Parathyroid adenoma (tissue), 2 donors: ENCODE measurements at regions not wholly inside any gene's neighbourhood (a gene's known extent, or its start where the extent isn't known, plus 50 kb on each side); places are given as distances from the start of the nearest gene placed in this dataset.

Experiments
- H2AFZ ChIP-seq: fragments of 300-600 bp; sonication (generic); one replicate; pipeline ENCODE4 v1.7.0; 2017; ENCODE audit warnings: antibody characterized with exemption, mild to moderate bottlenecking
- H3K27ac ChIP-seq: fragments of 300-600 bp; sonication (generic); one replicate; pipeline ENCODE4 v1.7.0; 2017
- H3K27me3 ChIP-seq: fragments of 300-600 bp; sonication (generic); one replicate; pipeline ENCODE4 v1.7.0; 2017; ENCODE audit warnings: low read length; ENCODE audit not compliant: control insufficient read depth, insufficient read depth
- H3K36me3 ChIP-seq: fragments of 300-600 bp; sonication (generic); one replicate; pipeline ENCODE4 v1.7.0; 2017; ENCODE audit warnings: low read length; ENCODE audit not compliant: control insufficient read depth, insufficient read depth
- H3K4me1 ChIP-seq: fragments of 300-600 bp; sonication (generic); one replicate; pipeline ENCODE4 v1.7.0; 2017; ENCODE audit warnings: control low read depth
- H3K4me2 ChIP-seq: fragments of 300-600 bp; sonication (generic); one replicate; pipeline ENCODE4 v1.7.0; 2017; ENCODE audit warnings: low read length
- H3K4me3 ChIP-seq: fragments of 300-600 bp; sonication (generic); one replicate; pipeline ENCODE4 v1.7.0; 2017; ENCODE audit warnings: low read depth, low read length
- H3K79me2 ChIP-seq: fragments of 300-600 bp; sonication (generic); one replicate; pipeline ENCODE4 v1.7.0; 2017; ENCODE audit warnings: control low read depth
- H3K9ac ChIP-seq: fragments of 300-600 bp; sonication (generic); one replicate; pipeline ENCODE4 v1.7.0; 2017; ENCODE audit warnings: mild to moderate bottlenecking
- H3K9me3 ChIP-seq: fragments of 300-600 bp; sonication (generic); one replicate; pipeline ENCODE4 v1.7.0; 2017; ENCODE audit warnings: low read length; ENCODE audit not compliant: control insufficient read depth
- TF ChIP-seq, protein P1 (sequence below): fragments of 300-600 bp; sonication (generic); IDR thresholded peaks from one replicate; pipeline ENCODE4 v1.7.0; 2017; ENCODE audit warnings: antibody characterized with exemption, mild to moderate bottlenecking
- donor health status: primary hyperparathyroidism.

DNA sequence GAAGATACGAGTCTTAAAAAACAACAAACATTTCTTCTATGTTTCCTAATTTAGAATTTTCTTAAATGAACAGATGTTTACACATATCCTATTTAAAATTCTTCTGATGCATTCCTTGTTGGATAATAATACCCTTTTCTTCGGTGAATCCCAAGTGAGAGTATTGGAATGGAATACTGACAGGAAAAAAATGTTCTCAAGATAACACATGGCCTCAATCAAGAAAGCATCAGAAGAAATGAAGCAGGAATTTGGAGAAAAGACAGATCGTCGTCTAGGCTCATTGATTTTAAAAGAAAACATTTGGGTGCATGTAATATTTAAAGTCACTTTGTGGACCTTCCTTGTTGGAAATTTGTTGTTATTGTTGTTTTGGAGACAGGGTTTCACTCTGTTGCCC, 196.9 kb upstream of the ANK2 start:
- TF ChIP-seq, protein P1, sequence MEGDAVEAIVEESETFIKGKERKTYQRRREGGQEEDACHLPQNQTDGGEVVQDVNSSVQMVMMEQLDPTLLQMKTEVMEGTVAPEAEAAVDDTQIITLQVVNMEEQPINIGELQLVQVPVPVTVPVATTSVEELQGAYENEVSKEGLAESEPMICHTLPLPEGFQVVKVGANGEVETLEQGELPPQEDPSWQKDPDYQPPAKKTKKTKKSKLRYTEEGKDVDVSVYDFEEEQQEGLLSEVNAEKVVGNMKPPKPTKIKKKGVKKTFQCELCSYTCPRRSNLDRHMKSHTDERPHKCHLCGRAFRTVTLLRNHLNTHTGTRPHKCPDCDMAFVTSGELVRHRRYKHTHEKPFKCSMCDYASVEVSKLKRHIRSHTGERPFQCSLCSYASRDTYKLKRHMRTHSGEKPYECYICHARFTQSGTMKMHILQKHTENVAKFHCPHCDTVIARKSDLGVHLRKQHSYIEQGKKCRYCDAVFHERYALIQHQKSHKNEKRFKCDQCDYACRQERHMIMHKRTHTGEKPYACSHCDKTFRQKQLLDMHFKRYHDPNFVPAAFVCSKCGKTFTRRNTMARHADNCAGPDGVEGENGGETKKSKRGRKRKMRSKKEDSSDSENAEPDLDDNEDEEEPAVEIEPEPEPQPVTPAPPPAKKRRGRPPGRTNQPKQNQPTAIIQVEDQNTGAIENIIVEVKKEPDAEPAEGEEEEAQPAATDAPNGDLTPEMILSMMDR, result no peak

DNA sequence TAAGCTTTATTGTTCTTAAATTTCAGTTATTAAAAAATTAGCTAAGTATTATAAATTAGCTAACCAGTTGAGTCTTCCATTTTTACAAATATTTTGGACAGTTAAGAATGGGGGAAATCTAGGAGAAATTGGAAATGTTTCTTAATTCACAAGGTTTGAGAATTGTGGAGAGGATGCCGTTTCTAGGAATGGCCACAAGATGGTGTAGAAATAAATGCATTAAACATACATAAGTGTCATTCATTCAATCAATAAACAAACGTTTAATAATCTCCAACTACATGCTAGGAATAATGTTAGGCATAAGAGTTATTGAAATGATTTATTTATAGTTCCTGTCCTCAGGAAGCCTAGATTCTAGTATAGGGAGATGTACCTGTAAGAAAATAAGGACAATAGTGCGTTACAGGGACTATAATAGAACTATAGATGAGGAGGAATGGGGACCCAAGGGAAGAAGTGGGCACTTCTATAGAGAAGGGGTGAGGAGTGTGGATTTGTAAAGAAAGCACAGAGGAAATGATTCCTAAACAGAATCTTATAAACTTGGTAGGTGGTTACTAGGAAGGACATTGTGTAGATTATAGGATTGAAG, 195.7 kb upstream of the ANK2 start:
- H3K9ac ChIP-seq, result no peak overlapping the region
- H3K4me3 ChIP-seq, result no peak overlapping the region
- H3K36me3 ChIP-seq, result no peaks in the 10 kb centered on the region
- no peak overlapping the region for H3K27ac ChIP-seq
- no peaks in the 10 kb centered on the region for H3K4me1 ChIP-seq
- H3K4me2 ChIP-seq, result no peak overlapping the region
- H3K9me3 ChIP-seq, result no peaks in the 10 kb centered on the region
- H3K79me2 ChIP-seq, result no peaks in the 10 kb centered on the region
- H2AFZ ChIP-seq, result no peak overlapping the region
- H3K27me3 ChIP-seq, result no peaks in the 10 kb centered on the region
- TF ChIP-seq, protein P1, result peak; percentile 13

More for the DNA sequence above, 196.9 kb upstream of the ANK2 start:
- Histone ChIP-seq H3K27me3 (no peaks in the 10 kb centered on the region), H3K36me3 (no peaks in the 10 kb centered on the region), H2AFZ (no peak overlapping the region), H3K9ac (no peak overlapping the region), H3K27ac (no peak overlapping the region), H3K4me1 (no peaks in the 10 kb centered on the region), H3K4me2 (no peak overlapping the region), H3K79me2 (no peaks in the 10 kb centered on the region), H3K9me3 (no peaks in the 10 kb centered on the region), H3K4me3 (no peak overlapping the region)

DNA sequence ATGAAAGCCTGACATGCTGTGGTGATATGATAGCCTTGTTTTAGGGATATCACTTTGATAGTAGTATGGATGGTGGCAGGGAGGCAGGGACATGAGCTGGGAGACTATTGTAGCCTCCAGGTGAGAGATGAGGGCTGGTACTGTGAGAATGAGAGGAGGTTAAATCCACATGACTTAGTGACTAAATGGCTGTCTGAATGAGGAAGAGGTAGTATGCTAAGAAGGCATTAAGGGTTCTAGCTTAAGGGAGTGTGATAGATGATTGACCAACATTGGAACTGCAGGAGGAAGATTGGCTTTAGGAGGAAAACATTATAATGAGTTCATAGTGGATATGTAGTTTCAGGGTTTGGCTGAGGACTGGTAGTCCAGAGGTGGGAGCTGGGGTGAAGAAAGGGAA, 195.0 kb upstream of the ANK2 start:
- Histone ChIP-seq H3K36me3 (no peaks in the 10 kb centered on the region), H3K4me3 (no peak overlapping the region), H3K27ac (no peak overlapping the region), H3K27me3 (no peaks in the 10 kb centered on the region), H2AFZ (no peak overlapping the region), H3K79me2 (no peaks in the 10 kb centered on the region), H3K4me1 (no peaks in the 10 kb centered on the region), H3K4me2 (no peak overlapping the region), H3K9ac (no peak overlapping the region), H3K9me3 (no peaks in the 10 kb centered on the region)
- TF ChIP-seq, protein P1, result no peak

DNA sequence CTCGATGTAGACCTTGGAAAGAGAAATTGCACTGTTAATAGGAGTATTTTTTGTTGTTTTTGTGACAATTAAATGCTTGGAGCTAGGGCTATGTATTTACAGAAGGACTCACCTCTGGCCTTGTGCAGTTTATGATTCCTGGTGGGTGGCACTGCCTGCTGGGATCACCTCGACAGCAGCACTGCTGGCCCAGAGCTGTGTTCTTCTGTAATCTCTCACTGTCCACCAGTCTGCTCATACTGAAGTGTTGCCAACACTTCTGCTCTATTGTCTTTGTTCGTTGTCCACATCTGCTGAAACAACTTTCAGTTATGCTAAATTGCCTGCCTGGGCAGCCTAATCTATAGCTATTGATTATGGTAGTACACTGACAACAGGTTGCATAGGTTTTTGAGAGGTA, 194.4 kb upstream of the ANK2 start:
- Histone ChIP-seq H3K79me2 (no peaks in the 10 kb centered on the region), H3K4me2 (no peak overlapping the region), H3K9me3 (no peaks in the 10 kb centered on the region), H3K4me3 (no peak overlapping the region), H2AFZ (no peak overlapping the region), H3K4me1 (no peaks in the 10 kb centered on the region), H3K27me3 (no peaks in the 10 kb centered on the region), H3K27ac (no peak overlapping the region), H3K9ac (no peak overlapping the region), H3K36me3 (no peaks in the 10 kb centered on the region)
- TF ChIP-seq, protein P1, result no peak

DNA sequence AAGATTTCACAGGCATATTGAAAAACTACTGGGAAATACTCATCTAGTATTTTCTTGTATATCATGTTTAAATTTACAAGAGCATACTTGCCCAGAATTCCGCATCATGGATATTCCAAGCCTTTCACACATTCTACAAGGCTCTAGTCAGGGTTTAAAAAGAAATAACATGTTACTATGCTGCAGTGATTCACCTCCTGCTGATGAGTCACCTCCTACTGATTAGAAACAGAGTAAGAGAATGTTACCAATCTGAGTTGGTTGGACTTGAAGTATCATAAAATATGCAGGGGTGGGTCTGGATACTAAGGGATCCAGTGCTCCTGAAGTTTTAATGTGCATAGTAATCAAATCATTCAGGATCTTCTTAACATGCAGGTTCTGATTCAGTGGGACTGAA, 192.0 kb upstream of the ANK2 start:
- TF ChIP-seq, protein P1, result no peak
- Histone ChIP-seq H3K4me3 (no peak overlapping the region), H3K4me1 (no peaks in the 10 kb centered on the region), H3K79me2 (no peaks in the 10 kb centered on the region), H3K9me3 (no peaks in the 10 kb centered on the region), H3K27ac (no peak overlapping the region), H3K27me3 (no peaks in the 10 kb centered on the region), H3K4me2 (no peak overlapping the region), H3K9ac (no peak overlapping the region), H3K36me3 (no peaks in the 10 kb centered on the region), H2AFZ (no peak overlapping the region)
